ENCODE measurements at regions not wholly inside any gene's neighbourhood (a gene's known extent, or its start where the extent isn't known, plus 50 kb on each side); places are given as distances from the start of the nearest gene placed in this dataset.

- no peak for DNase-seq
Observed at GRCh38 chr3:72217570-72217969, 432.6 kb upstream of the PROK2 start.

GRCh38 chr3:72214066-72214951 lies 429.4 kb upstream of the PROK2 start:
- DNase-seq: no peak

GRCh38 chr3:72213296-72214065 lies 428.5 kb upstream of the PROK2 start:
- no peak for DNase-seq

DNA sequence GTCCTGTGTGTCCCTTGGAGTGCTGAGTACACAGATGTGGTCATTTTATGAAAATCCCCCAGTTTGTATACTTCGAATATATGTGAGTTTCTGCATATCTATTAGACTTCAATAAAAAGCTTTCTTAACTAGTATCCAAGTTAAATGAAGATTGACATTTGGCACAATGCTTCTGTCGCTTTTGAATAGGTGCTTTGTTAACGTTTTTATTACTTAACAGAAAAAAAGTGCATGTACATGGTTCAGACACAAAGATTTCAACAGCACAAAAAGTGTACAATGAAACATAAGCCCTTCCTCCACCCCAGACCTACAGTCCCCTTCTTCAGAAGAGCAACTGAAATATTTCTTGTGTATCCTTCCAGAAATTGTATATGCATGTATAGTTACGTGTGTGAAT lies 427.4 kb upstream of the PROK2 start:
- DNase-seq: no peak

DNA sequence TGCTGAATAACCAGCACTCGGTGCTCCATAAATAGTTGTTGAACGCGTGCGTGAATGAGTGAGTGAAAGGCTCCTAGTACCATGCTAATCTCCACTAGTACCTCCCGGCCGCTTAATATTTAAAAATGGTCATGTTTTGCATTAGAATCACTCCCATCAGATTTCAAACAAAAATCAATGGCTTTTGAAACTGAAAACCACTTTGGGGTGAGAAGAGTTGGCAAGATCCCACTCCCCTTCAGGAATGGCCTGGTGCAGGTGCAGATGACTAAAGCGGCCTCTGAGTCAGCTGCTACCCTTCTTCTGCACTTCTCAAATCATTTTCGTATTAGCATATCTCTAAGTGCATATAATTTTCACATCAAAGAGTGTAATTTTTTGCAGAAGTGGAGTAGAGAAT lies 425.3 kb upstream of the PROK2 start:
- no peak for DNase-seq

- DNase-seq: no peak
Observed at GRCh38 chr3:72205297-72205826, 420.4 kb upstream of the PROK2 start.

DNA sequence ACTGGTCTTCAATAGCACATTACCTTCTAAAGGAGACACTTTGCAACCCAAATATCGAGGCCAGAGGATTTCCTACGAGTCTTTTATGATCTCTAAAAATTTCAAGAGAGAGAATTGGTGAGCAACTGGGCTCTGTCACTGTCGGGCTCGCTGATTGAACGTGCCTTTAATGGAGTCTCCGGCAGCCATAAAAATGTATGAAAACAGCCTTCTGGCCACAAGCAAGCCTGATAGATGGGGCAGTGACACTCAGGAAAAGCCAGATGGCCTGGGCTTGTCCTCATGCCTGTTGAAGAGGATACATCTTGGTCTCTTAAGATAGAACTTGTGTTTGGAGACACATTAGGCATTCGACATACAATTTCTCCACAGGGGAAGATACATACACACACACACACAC lies 419.5 kb upstream of the PROK2 start:
- DNase-seq: no peak

GRCh38 chr3:72203613-72204349 lies 418.8 kb upstream of the PROK2 start:
- no peak for DNase-seq

DNA sequence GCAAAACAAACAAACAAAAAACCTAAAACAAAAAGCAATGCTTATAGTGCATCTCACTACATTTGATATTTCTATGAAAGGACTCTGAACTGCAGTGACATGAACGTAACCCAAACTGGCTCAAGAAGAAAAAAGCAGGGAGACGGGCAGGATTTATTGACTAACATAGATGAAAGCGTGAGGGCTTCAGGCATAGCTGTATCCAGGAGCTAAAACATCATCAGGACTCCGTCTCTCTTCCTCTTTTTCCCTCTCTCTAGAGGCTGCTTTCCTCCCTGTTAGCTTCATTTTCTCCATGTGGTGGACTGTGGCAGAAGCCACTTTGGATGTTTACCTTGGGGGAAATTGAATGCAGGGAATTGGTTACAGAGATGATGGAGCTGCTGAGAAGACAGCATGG lies 418.2 kb upstream of the PROK2 start:
- no peak for DNase-seq

- no peak for DNase-seq
Observed at GRCh38 chr3:72200332-72200731, 415.4 kb upstream of the PROK2 start.

GRCh38 chr3:72199530-72199929 lies 414.6 kb upstream of the PROK2 start:
- DNase-seq: no peak

DNA sequence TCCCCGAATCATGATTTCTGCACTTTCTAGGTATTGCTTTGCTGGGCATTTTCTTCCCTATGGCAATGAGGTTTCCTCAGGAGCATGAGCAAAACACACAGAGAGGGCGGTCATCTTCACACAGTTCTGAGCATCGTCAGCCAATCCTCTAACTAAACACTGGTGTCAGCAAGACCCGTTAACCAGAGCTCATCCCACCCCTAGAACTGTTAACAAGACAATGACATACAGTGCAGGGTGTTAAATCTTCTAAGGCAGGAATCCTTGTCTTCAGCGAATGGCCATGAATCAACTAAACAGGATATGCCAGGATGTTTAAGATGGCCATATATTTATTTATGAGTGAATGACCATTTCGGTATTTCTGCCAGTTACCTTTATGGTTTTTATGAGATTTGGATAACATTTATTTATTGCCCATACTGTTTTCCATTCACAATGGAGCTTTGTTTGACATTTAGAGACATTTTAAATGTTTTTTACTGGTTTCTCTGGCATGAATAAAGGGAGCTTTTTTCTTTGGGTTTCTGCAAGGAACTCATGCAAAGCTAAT lies 411.5 kb upstream of the PROK2 start:
- no peak for DNase-seq

DNA sequence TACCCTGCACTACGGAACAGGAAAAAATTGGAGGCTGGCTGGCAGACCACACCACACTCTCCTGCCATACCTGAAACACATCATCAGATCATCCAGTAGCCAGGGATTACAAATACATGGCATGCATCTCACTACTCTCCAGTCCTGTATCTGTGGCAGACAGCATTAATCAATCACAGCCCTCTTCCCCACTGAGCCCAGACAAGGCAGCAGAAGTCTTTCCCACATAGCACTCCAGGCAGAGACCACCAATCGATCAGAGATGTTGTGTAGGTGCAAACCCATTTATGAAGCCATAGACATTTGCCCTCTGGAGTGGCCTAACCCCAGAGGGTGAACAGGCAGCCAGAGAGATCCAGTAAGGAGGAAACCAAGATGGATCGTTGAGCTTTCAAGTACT lies 410.9 kb upstream of the PROK2 start:
- DNase-seq: no peak

- DNase-seq: no peak
Observed at GRCh38 chr3:72194458-72194857, 409.5 kb upstream of the PROK2 start.

GRCh38 chr3:72193771-72194430 lies 409.0 kb upstream of the PROK2 start:
- no peak for DNase-seq

GRCh38 chr3:72192572-72192971 lies 407.6 kb upstream of the PROK2 start:
- DNase-seq: no peak

DNA sequence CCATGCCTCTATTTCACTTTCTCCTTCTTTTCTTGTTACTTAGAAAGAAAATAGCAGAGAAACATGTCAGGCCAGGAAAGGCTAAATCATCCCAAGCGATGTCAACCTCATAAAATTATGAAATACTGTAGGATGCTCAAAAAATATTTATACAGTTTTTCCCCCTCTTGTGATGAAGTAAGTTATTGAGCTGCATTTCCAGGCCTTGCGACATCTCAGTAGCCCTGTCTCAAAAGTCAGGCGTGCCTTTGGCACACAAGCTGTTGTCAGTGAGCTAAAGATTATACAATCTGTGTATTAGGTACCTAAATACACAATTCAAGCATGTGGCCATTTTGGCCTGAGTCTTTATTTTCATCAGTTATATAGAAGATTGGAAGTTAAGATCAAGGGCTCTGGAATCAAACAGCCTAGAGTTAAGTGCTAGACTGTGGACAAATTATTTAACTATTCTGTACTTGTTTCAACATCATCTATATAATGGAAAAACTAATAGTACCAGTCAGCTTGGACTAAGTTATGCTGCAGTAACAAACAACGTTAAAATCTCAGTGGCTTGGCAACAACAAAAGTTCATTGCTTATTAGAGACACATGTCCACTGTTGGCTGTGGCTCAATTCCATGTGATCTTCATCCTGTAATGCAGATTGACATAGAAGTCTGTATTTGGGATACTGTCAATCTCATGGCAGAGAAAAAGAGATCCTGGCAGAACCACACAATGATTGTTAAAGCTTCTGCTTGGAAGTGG lies 406.4 kb upstream of the PROK2 start:
- DNase-seq: no peak

DNA sequence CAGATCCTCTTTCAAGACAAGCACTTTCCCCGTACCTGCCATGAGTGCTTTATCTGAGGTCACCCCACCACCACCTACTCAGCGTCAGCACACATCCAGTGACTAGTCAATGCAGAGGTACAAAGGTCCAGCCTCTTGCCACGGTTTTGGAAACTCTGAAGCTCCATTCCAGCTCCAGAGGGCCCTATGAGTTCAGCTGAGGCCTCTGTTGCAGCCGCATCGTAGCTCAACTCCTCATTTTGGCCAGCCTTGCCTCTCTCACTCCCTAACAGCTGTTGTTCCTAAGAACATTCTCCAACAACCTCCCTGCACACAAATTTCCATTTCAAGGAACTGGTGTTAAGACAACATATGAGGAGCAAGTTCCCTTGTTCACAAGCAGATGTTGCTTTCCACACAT lies 405.1 kb upstream of the PROK2 start:
- no peak for DNase-seq

- no peak for DNase-seq
Observed at GRCh38 chr3:72189339-72189738, 404.4 kb upstream of the PROK2 start.

GRCh38 chr3:72188536-72188935 lies 403.6 kb upstream of the PROK2 start:
- DNase-seq: no peak

- no peak for DNase-seq
Observed at GRCh38 chr3:72187131-72187530, 402.2 kb upstream of the PROK2 start.

DNA sequence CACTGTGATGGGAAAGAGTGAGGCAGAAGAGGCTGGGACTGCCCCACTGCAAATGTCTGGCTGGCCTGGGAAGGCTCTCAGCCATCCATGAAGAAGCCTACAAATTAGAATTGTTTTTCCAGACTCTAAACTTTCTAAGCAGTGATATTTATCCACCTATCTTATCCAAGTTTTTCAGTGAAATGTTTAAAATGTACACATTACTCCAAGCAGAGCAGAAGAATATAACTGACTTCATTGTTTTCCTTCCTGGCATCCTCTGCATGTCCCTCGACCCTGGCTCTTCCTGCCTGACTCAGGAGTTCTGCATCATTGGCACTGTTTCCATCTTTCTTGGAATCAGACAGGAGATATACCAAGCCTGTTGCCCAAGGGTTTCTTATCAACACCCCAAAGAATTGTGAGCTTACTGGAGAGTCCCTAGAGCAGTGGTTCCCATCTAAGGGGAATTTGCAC lies 401.5 kb upstream of the PROK2 start:
- DNase-seq: no peak

All from SHP77 treated with DMSO at 0.1 percent for 48 hours (cell line).